Glutamatergic neuron (in vitro differentiated cells): ENCODE measurements at regions not wholly inside any gene's neighbourhood (a gene's known extent, or its start where the extent isn't known, plus 50 kb on each side); places are given as distances from the start of the nearest gene placed in this dataset.

Experiments used
- DNase-seq: peaks from one replicate; pipeline ENCODE4 v3.0.0; 2022
- H3K27ac Mint-ChIP-seq: one replicate; pipeline ENCODE4 v1.8.0; 2020; ENCODE audit warnings: mild to moderate bottlenecking, mixed read lengths, inconsistent platforms; ENCODE audit not compliant: unreplicated experiment
- H3K27me3 Mint-ChIP-seq: one replicate; pipeline ENCODE4 v1.8.0; 2020; ENCODE audit warnings: mild to moderate bottlenecking, moderate library complexity, mixed read lengths, inconsistent platforms; ENCODE audit not compliant: unreplicated experiment
- H3K36me3 Mint-ChIP-seq: one replicate; pipeline ENCODE4 v1.8.0; 2020; ENCODE audit warnings: mild to moderate bottlenecking, mixed read lengths, inconsistent platforms; ENCODE audit not compliant: unreplicated experiment
- H3K4me1 Mint-ChIP-seq: one replicate; pipeline ENCODE4 v1.8.0; 2020; ENCODE audit warnings: mild to moderate bottlenecking, low read depth, mixed read lengths, inconsistent platforms; ENCODE audit not compliant: unreplicated experiment
- H3K4me3 Mint-ChIP-seq: one replicate; pipeline ENCODE4 v1.8.0; 2020; ENCODE audit warnings: mild to moderate bottlenecking, mixed read lengths, inconsistent platforms; ENCODE audit not compliant: unreplicated experiment
- H3K9me3 Mint-ChIP-seq: one replicate; pipeline ENCODE4 v1.8.0; 2020; ENCODE audit warnings: mild to moderate bottlenecking, moderate library complexity, mixed read lengths, inconsistent platforms; ENCODE audit not compliant: unreplicated experiment
- TF ChIP-seq, protein P1 (sequence below): fragments of 200-600 bp; sonication (generic); IDR thresholded peaks from one replicate; pipeline ENCODE4 v1.5.0; 2021; ENCODE audit not compliant: partially characterized antibody, unreplicated experiment

- no peak for DNase-seq
- no peaks in the 10 kb centered on the region for H3K36me3 Mint-ChIP-seq
- H3K4me3 Mint-ChIP-seq, result no peak overlapping the region
- peaks cover 4% of the 10 kb centered on the region for H3K9me3 Mint-ChIP-seq
- TF ChIP-seq, protein P1, sequence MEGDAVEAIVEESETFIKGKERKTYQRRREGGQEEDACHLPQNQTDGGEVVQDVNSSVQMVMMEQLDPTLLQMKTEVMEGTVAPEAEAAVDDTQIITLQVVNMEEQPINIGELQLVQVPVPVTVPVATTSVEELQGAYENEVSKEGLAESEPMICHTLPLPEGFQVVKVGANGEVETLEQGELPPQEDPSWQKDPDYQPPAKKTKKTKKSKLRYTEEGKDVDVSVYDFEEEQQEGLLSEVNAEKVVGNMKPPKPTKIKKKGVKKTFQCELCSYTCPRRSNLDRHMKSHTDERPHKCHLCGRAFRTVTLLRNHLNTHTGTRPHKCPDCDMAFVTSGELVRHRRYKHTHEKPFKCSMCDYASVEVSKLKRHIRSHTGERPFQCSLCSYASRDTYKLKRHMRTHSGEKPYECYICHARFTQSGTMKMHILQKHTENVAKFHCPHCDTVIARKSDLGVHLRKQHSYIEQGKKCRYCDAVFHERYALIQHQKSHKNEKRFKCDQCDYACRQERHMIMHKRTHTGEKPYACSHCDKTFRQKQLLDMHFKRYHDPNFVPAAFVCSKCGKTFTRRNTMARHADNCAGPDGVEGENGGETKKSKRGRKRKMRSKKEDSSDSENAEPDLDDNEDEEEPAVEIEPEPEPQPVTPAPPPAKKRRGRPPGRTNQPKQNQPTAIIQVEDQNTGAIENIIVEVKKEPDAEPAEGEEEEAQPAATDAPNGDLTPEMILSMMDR, result no peak
- H3K27me3 Mint-ChIP-seq, result peaks cover 6% of the 10 kb centered on the region
- H3K4me1 Mint-ChIP-seq, result peaks cover 30% of the 10 kb centered on the region
- H3K27ac Mint-ChIP-seq, result no peak overlapping the region
Observed at GRCh38 chr15:31151301-31152233, 50.0 kb upstream of the TRPM1 start.

DNA sequence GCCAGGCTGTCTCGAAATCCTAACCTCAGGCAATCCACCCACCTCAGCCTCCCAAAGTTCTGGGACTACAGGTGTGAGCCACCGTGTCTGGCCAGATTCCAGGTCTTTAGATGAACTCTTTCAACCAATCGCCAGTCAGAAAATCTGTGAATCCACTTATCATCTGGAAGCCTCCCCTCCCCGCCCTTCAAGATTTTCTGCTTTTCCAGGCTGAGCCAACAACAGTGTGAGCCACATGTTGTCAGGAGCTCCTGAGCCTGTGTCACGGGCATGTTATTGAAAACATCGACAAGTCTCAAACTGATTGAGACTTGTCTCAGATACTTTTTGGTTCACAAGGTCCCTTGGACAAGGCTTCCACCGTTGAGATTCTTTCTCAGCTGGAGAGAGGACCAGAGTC is 52.0 kb upstream of the TRPM1 start:
- H3K36me3 Mint-ChIP-seq, result no peaks in the 10 kb centered on the region
- peaks cover 16% of the 10 kb centered on the region for H3K4me1 Mint-ChIP-seq
- TF ChIP-seq, protein P1, result no peak
- no peak for DNase-seq
- no peak overlapping the region for H3K4me3 Mint-ChIP-seq
- H3K27ac Mint-ChIP-seq, result no peak overlapping the region
- peaks cover 4% of the 10 kb centered on the region for H3K9me3 Mint-ChIP-seq
- H3K27me3 Mint-ChIP-seq, result peaks cover 4% of the 10 kb centered on the region

DNA sequence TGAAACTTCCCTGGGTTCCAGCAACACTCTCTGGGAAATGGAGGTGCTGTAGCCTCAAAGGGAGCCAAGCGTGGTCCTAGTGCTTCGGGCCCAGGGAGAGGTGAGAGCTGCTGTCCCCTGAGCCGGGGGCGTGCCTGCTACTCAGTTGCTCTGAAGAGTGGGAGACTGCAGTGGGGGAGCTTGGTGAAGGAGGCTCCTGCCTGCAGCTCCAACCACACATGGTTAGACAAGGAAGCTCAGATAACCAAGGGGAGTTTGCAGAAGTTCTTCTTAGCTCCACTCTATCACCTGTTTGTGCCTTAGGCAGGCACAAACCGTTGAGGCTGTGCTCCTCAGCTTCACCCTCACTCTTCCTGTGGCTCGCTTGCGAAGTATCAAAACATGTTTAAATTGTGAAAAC is 53.6 kb upstream of the TRPM1 start:
- DNase-seq, result no peak
- TF ChIP-seq, protein P1, result no peak
- Mint-ChIP-seq H3K27ac (no peak overlapping the region), H3K4me1 (peaks cover 7% of the 10 kb centered on the region), H3K4me3 (no peak overlapping the region), H3K36me3 (no peaks in the 10 kb centered on the region), H3K27me3 (no peaks in the 10 kb centered on the region), H3K9me3 (peaks cover 2% of the 10 kb centered on the region)

- Mint-ChIP-seq H3K27me3 (no peaks in the 10 kb centered on the region), H3K36me3 (no peaks in the 10 kb centered on the region), H3K9me3 (peaks cover 2% of the 10 kb centered on the region), H3K4me1 (peaks cover 7% of the 10 kb centered on the region), H3K4me3 (no peak overlapping the region), H3K27ac (no peak overlapping the region)
- TF ChIP-seq, protein P1, result no peak
- DNase-seq, result no peak
Observed at GRCh38 chr15:31156226-31156625, 54.7 kb upstream of the TRPM1 start.

DNA sequence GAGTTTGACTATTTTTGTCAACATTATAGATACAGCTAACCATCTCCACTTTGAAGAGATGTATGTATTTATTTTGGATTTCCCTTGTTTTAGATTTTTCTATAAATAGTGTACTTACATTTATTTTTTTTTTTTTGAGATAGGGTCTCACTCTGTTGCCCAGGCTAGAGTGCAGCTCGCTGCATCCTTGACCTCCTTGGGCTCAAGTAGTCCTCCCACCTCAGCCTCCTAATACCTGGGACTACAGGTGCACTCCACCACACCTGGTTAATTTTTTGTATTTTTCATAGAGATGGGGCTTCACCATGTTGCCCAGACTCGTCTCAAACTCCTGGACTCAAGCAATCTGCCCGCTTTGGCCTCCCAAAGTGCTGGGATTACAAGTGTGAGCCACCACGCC is 55.3 kb upstream of the TRPM1 start:
- Mint-ChIP-seq H3K36me3 (no peaks in the 10 kb centered on the region), H3K27ac (no peak overlapping the region), H3K4me1 (peaks cover 7% of the 10 kb centered on the region), H3K27me3 (no peaks in the 10 kb centered on the region), H3K4me3 (no peak overlapping the region), H3K9me3 (peaks cover 2% of the 10 kb centered on the region)
- TF ChIP-seq, protein P1, result no peak
- DNase-seq, result no peak
